CD4-positive, alpha-beta T cell treated with Interleukin-2 at 100 ng/mL for 4 hours (primary cell): ENCODE measurements at regions not wholly inside any gene's neighbourhood (a gene's known extent, or its start where the extent isn't known, plus 50 kb on each side); places are given as distances from the start of the nearest gene placed in this dataset.

ENCODE experiments used
- DNase-seq: peaks from one replicate; pipeline ENCODE4 v3.0.0-alpha.2; 2020; ENCODE audit warnings: low spot score

GRCh38 chr2:104538077-104538476 lies 315.8 kb upstream of the POU3F3 start:
- no peak for DNase-seq

GRCh38 chr2:104539649-104540048 lies 314.3 kb upstream of the POU3F3 start:
- no peak for DNase-seq

- no peak for DNase-seq
These were observed 308.9 kb upstream of the POU3F3 start for GRCh38 chr2:104545055-104545454.

- no peak for DNase-seq
These were observed 307.4 kb upstream of the POU3F3 start for GRCh38 chr2:104546537-104546936.

- no peak for DNase-seq
These were observed 306.7 kb upstream of the POU3F3 start for GRCh38 chr2:104547221-104547620.

- DNase-seq: no peak
These were observed 292.7 kb upstream of the POU3F3 start for GRCh38 chr2:104561251-104561650.

- no peak for DNase-seq
These were observed 291.4 kb upstream of the POU3F3 start for GRCh38 chr2:104562537-104562936.

- DNase-seq: no peak
These were observed 290.4 kb upstream of the POU3F3 start for GRCh38 chr2:104563398-104563996.

GRCh38 chr2:104568247-104568646 lies 285.7 kb upstream of the POU3F3 start:
- DNase-seq: no peak

GRCh38 chr2:104570259-104570658 lies 283.7 kb upstream of the POU3F3 start:
- no peak for DNase-seq

GRCh38 chr2:104572834-104573233 lies 281.1 kb upstream of the POU3F3 start:
- DNase-seq: peak; percentile 0

GRCh38 chr2:104574367-104574766 lies 279.5 kb upstream of the POU3F3 start:
- no peak for DNase-seq

- no peak for DNase-seq
These were observed 276.8 kb upstream of the POU3F3 start for GRCh38 chr2:104577143-104577542.

- DNase-seq: no peak
These were observed 271.4 kb upstream of the POU3F3 start for GRCh38 chr2:104582471-104582870.

GRCh38 chr2:104583811-104584210 lies 270.1 kb upstream of the POU3F3 start:
- DNase-seq: no peak

- no peak for DNase-seq
These were observed 269.5 kb upstream of the POU3F3 start for GRCh38 chr2:104584393-104584792.

GRCh38 chr2:104595576-104595975 lies 258.3 kb upstream of the POU3F3 start:
- no peak for DNase-seq

GRCh38 chr2:104597942-104598341 lies 256.0 kb upstream of the POU3F3 start:
- DNase-seq: no peak

GRCh38 chr2:104598636-104599035 lies 255.3 kb upstream of the POU3F3 start:
- no peak for DNase-seq

- no peak for DNase-seq
These were observed 254.0 kb upstream of the POU3F3 start for GRCh38 chr2:104599787-104600510.

GRCh38 chr2:104606056-104606455 lies 247.9 kb upstream of the POU3F3 start:
- DNase-seq: no peak

- no peak for DNase-seq
These were observed 237.1 kb upstream of the POU3F3 start for GRCh38 chr2:104616856-104617255.

- DNase-seq: no peak
These were observed 233.1 kb upstream of the POU3F3 start for GRCh38 chr2:104620801-104621200.

- no peak for DNase-seq
These were observed 218.3 kb upstream of the POU3F3 start for GRCh38 chr2:104635608-104636007.
